HEK293 (cell line): ENCODE measurements at regions not wholly inside any gene's neighbourhood (a gene's known extent, or its start where the extent isn't known, plus 50 kb on each side); places are given as distances from the start of the nearest gene placed in this dataset.

Experiments used
- BCL11A ChIP-seq: fragments of 450-650 bp; formaldehyde crosslinking; IDR thresholded peaks from 2 replicates; pipeline ENCODE4 v1.5.1; 2016; ENCODE audit warnings: low read depth, missing biosample characterization, missing genetic modification characterization
- BCL6B ChIP-seq: fragments of 450-650 bp; formaldehyde crosslinking; IDR thresholded peaks from 2 replicates; pipeline ENCODE4 v1.5.1; 2017; ENCODE audit warnings: missing biosample characterization, missing genetic modification characterization
- EGR2 ChIP-seq: fragments of 450-650 bp; formaldehyde crosslinking; IDR thresholded peaks from 2 replicates; pipeline ENCODE4 v1.5.1; 2016; ENCODE audit warnings: low read depth, missing biosample characterization, missing genetic modification characterization
- IKZF3 ChIP-seq: fragments of 450-650 bp; IDR thresholded peaks from 2 replicates; pipeline ENCODE4 v1.5.0; 2018; ENCODE audit warnings: missing biosample characterization, mild to moderate bottlenecking, missing genetic modification characterization, moderate library complexity
- KLF10 ChIP-seq: fragments of 450-650 bp; IDR thresholded peaks from 2 replicates; pipeline ENCODE4 v1.5.1; 2018; ENCODE audit warnings: missing biosample characterization, mild to moderate bottlenecking, missing genetic modification characterization
- KLF9 ChIP-seq: fragments of 450-650 bp; formaldehyde crosslinking; IDR thresholded peaks from 2 replicates; pipeline ENCODE4 v1.5.1; 2016; ENCODE audit warnings: missing biosample characterization, missing genetic modification characterization, low read depth
- SCRT1 ChIP-seq: fragments of 450-650 bp; formaldehyde crosslinking; IDR thresholded peaks from 2 replicates; pipeline ENCODE4 v1.5.1; 2016; ENCODE audit warnings: missing biosample characterization, missing genetic modification characterization, borderline replicate concordance
- ZBTB17 ChIP-seq: fragments of 450-650 bp; formaldehyde crosslinking; IDR thresholded peaks from 2 replicates; pipeline ENCODE4 v1.5.1; 2016; ENCODE audit warnings: missing biosample characterization, missing genetic modification characterization
- ZBTB21 ChIP-seq: fragments of 450-650 bp; formaldehyde crosslinking; IDR thresholded peaks from 2 replicates; pipeline ENCODE4 v1.5.1; 2017; ENCODE audit warnings: missing biosample characterization, missing genetic modification characterization
- ZBTB26 ChIP-seq: fragments of 450-650 bp; formaldehyde crosslinking; optimal IDR thresholded peaks from 2 replicates; pipeline ENCODE3; 2016; ENCODE audit warnings: missing biosample characterization, mild to moderate bottlenecking, missing genetic modification characterization
- ZBTB48 ChIP-seq: fragments of 450-650 bp; formaldehyde crosslinking; IDR thresholded peaks from 2 replicates; pipeline ENCODE4 v1.5.1; 2016; ENCODE audit warnings: missing biosample characterization, missing genetic modification characterization
- ZBTB6 ChIP-seq: fragments of 450-650 bp; formaldehyde crosslinking; IDR thresholded peaks from 2 replicates; pipeline ENCODE4 v1.5.1; 2017; ENCODE audit warnings: missing biosample characterization, missing genetic modification characterization
- ZNF112 ChIP-seq: fragments of 450-650 bp; formaldehyde crosslinking; IDR thresholded peaks from 2 replicates; pipeline ENCODE4 v1.5.0; 2017; ENCODE audit warnings: missing biosample characterization, missing genetic modification characterization
- ZNF114 ChIP-seq: fragments of 450-650 bp; formaldehyde crosslinking; IDR thresholded peaks from 2 replicates; pipeline ENCODE4 v1.5.0; 2017; ENCODE audit warnings: missing biosample characterization, missing genetic modification characterization
- ZNF140 ChIP-seq: fragments of 450-650 bp; formaldehyde crosslinking; IDR thresholded peaks from 2 replicates; pipeline ENCODE4 v1.5.1; 2016; ENCODE audit warnings: missing biosample characterization, missing genetic modification characterization
- ZNF18 ChIP-seq: fragments of 450-650 bp; formaldehyde crosslinking; IDR thresholded peaks from 2 replicates; pipeline ENCODE4 v1.5.1; 2016; ENCODE audit warnings: missing biosample characterization, missing genetic modification characterization
- ZNF184 ChIP-seq: fragments of 450-650 bp; IDR thresholded peaks from 2 replicates; pipeline ENCODE4 v1.5.1; 2018; ENCODE audit warnings: missing biosample characterization, mild to moderate bottlenecking, missing genetic modification characterization
- ZNF2 ChIP-seq: fragments of 450-650 bp; formaldehyde crosslinking; IDR thresholded peaks from 2 replicates; pipeline ENCODE4 v1.5.1; 2016; ENCODE audit warnings: missing biosample characterization, missing genetic modification characterization
- ZNF324 ChIP-seq: fragments of 450-650 bp; formaldehyde crosslinking; IDR thresholded peaks from 2 replicates; pipeline ENCODE4 v1.5.1; 2016; ENCODE audit warnings: missing biosample characterization, missing genetic modification characterization
- ZNF341 ChIP-seq: fragments of 450-650 bp; formaldehyde crosslinking; IDR thresholded peaks from 2 replicates; pipeline ENCODE4; 2016; ENCODE audit warnings: low read depth, missing biosample characterization, missing genetic modification characterization
- ZNF423 ChIP-seq: fragments of 450-650 bp; formaldehyde crosslinking; IDR thresholded peaks from 2 replicates; pipeline ENCODE4 v1.5.1; 2016; ENCODE audit warnings: missing biosample characterization, missing genetic modification characterization
- ZNF521 ChIP-seq: fragments of 450-650 bp; formaldehyde crosslinking; IDR thresholded peaks from 2 replicates; pipeline ENCODE4 v1.5.1; 2017; ENCODE audit warnings: missing biosample characterization, mild to moderate bottlenecking, missing genetic modification characterization
- ZNF600 ChIP-seq: fragments of 450-650 bp; formaldehyde crosslinking; IDR thresholded peaks from 2 replicates; pipeline ENCODE4 v1.5.1; 2016; ENCODE audit warnings: missing biosample characterization, missing genetic modification characterization
- ZNF626 ChIP-seq: fragments of 450-650 bp; sonication (Bioruptor Pico); formaldehyde crosslinking; IDR thresholded peaks from 2 replicates; pipeline ENCODE4 v1.5.1; 2018; ENCODE audit warnings: missing biosample characterization, missing genetic modification characterization, inconsistent platforms
- ZSCAN23 ChIP-seq: fragments of 450-650 bp; formaldehyde crosslinking; IDR thresholded peaks from 2 replicates; pipeline ENCODE4 v1.5.1; 2016; ENCODE audit warnings: missing biosample characterization, missing genetic modification characterization
- TF ChIP-seq, protein P1 (sequence below): fragments of 450-650 bp; formaldehyde crosslinking; IDR thresholded peaks from 2 replicates; pipeline ENCODE4 v1.5.1; 2016; ENCODE audit warnings: missing biosample characterization, missing genetic modification characterization
- TF ChIP-seq, protein P2 (sequence below): fragments of 450-650 bp; formaldehyde crosslinking; IDR thresholded peaks from 2 replicates; pipeline ENCODE4 v1.5.1; 2016; ENCODE audit warnings: missing biosample characterization, missing genetic modification characterization
- TF ChIP-seq, protein P3 (sequence below): fragments of 450-650 bp; formaldehyde crosslinking; IDR thresholded peaks from 2 replicates; pipeline ENCODE4 v1.5.1; 2016; ENCODE audit warnings: missing biosample characterization, missing genetic modification characterization, low read depth
- TF ChIP-seq, protein P4 (sequence below): fragments of 450-650 bp; formaldehyde crosslinking; IDR thresholded peaks from 2 replicates; pipeline ENCODE4 v1.5.1; 2016; ENCODE audit warnings: missing biosample characterization, missing genetic modification characterization

DNA sequence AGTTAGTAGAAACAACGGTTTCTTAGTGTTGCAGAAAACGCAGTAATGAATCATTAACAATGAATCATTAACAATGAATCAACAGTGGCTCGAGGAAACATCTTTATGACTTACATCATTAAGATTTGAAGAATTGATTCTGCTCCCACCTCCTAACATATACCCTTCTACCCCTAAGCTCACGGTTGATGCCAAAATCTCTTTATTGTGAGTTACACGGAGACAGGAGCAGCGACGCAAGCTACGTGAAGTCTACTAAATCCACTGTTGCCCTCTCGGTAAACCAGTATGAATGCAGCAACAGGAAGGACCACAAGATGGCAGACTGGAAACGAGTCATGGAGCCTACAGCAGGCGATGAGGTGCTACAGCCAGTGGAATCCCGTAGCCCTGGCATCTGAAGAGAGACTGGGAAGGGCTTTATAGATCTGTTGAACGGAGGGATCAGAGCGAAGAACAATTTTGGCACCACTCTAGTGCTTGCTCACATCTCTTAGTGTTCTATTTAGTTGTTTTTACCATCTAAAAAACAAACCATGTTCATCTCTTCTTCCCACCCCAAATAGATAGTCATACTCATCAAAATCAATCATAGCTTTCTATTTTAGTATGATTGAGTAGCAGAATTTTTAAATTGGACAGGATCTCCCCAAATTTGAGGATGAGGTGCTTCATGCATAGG lies 332.7 kb downstream of the DUSP6 start (continued):
- TF ChIP-seq ZNF626 (tag by site-specific recombination) (no peak), ZNF521 (no peak), SCRT1 (0 out of 2 replicates have a peak, but pooled peaks have one; percentile 34), ZNF112 (tag by site-specific recombination) (no peak), ZSCAN23 (no peak), ZBTB6 (tag by site-specific recombination) (0 out of 2 replicates have a peak, but pooled peaks have one; percentile 22), ZBTB21 (tag by site-specific recombination) (no peak), ZNF600 (tag by site-specific recombination) (no peak), ZNF18 (tag by site-specific recombination) (no peak), IKZF3 (no peak), BCL6B (tag by site-specific recombination) (no peak), ZNF423 (tag by site-specific recombination) (no peak), KLF10 (no peak), ZBTB26 (tag by site-specific recombination) (no peak), ZNF184 (no peak), KLF9 (tag by site-specific recombination) (no peak), ZNF114 (tag by site-specific recombination) (no peak), EGR2 (tag by site-specific recombination) (no peak), ZBTB48 (tag by site-specific recombination) (no peak), BCL11A (tag by site-specific recombination) (no peak), ZNF341 (tag by site-specific recombination) (no peak), ZNF324 (tag by site-specific recombination) (no peak), ZBTB17 (peak; percentile 78), ZNF140 (tag by site-specific recombination) (no peak), ZNF2 (no peak)
- TF ChIP-seq, protein P1, sequence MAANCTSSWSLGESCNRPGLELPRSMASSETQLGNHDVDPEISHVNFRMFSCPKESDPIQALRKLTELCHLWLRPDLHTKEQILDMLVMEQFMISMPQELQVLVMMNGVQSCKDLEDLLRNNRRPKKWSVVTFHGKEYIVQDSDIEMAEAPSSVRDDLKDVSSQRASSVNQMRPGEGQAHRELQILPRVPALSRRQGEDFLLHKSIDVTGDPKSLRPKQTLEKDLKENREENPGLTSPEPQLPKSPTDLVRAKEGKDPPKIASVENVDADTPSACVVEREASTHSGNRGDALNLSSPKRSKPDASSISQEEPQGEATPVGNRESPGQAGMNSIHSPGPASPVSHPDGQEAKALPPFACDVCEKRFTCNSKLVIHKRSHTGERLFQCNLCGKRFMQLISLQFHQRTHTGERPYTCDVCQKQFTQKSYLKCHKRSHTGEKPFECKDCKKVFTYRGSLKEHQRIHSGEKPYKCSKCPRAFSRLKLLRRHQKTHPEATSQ: no peak
- TF ChIP-seq, protein P2, sequence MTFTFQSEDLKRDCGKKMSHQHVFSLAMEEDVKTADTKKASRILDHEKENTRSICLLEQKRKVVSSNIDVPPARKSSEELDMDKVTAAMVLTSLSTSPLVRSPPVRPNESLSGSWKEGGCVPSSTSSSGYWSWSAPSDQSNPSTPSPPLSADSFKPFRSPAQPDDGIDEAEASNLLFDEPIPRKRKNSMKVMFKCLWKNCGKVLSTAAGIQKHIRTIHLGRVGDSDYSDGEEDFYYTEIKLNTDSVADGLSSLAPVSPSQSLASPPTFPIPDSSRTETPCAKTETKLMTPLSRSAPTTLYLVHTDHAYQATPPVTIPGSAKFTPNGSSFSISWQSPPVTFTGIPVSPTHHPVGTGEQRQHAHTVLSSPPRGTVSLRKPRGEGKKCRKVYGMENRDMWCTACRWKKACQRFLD (tag by site-specific recombination): no peak
- TF ChIP-seq, protein P3, sequence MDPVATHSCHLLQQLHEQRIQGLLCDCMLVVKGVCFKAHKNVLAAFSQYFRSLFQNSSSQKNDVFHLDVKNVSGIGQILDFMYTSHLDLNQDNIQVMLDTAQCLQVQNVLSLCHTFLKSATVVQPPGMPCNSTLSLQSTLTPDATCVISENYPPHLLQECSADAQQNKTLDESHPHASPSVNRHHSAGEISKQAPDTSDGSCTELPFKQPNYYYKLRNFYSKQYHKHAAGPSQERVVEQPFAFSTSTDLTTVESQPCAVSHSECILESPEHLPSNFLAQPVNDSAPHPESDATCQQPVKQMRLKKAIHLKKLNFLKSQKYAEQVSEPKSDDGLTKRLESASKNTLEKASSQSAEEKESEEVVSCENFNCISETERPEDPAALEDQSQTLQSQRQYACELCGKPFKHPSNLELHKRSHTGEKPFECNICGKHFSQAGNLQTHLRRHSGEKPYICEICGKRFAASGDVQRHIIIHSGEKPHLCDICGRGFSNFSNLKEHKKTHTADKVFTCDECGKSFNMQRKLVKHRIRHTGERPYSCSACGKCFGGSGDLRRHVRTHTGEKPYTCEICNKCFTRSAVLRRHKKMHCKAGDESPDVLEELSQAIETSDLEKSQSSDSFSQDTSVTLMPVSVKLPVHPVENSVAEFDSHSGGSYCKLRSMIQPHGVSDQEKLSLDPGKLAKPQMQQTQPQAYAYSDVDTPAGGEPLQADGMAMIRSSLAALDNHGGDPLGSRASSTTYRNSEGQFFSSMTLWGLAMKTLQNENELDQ (tag by site-specific recombination): no peak
- TF ChIP-seq, protein P4, sequence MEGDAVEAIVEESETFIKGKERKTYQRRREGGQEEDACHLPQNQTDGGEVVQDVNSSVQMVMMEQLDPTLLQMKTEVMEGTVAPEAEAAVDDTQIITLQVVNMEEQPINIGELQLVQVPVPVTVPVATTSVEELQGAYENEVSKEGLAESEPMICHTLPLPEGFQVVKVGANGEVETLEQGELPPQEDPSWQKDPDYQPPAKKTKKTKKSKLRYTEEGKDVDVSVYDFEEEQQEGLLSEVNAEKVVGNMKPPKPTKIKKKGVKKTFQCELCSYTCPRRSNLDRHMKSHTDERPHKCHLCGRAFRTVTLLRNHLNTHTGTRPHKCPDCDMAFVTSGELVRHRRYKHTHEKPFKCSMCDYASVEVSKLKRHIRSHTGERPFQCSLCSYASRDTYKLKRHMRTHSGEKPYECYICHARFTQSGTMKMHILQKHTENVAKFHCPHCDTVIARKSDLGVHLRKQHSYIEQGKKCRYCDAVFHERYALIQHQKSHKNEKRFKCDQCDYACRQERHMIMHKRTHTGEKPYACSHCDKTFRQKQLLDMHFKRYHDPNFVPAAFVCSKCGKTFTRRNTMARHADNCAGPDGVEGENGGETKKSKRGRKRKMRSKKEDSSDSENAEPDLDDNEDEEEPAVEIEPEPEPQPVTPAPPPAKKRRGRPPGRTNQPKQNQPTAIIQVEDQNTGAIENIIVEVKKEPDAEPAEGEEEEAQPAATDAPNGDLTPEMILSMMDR (tag by site-specific recombination): peak; percentile 91
